Prostate gland (tissue), 2 donors: ENCODE measurements at regions not wholly inside any gene's neighbourhood (a gene's known extent, or its start where the extent isn't known, plus 50 kb on each side); places are given as distances from the start of the nearest gene placed in this dataset.

ENCODE experiments used
- POLR2A ChIP-seq: fragments of 450-650 bp; IDR thresholded peaks from one replicate; pipeline ENCODE4 v1.6.1; 2016; ENCODE audit warnings: antibody characterized with exemption, mild to moderate bottlenecking
- TF ChIP-seq, protein P1 (sequence below), 4 experiments: fragments of 200-600 bp in 2 of 4; fragments of 450-650 bp in 2 of 4; sonication (generic) in 2 of 4; IDR thresholded peaks; 1 replicate in 3 of 4; 2 replicates in 1 of 4; pipeline ENCODE4 v1.5.1; 2016 to 2019; ENCODE audit warnings: antibody characterized with exemption in 4 of 4, mild to moderate bottlenecking in 2 of 4, moderate library complexity in 2 of 4

DNA sequence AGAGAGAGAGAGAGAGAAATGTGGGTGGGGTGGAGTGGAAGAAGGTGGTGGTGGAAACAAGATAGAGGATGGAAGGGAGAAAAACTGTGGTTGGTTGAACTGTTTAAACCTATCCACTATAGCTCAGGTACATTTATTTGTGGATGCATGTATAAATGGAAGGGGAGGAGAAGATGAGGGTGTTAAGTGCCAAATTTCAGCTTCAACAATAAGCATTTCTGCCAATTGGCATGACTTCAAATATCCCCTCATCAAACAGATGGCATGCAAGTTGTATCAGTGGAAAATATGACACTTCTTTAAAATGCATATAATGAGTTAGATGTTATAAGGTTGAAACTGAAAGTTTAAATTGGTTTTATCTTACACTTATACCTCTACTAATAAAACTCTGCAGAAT is 216.1 kb downstream of the LMBRD1 start:
- no peak for TF ChIP-seq POLR2A
- TF ChIP-seq, protein P1, sequence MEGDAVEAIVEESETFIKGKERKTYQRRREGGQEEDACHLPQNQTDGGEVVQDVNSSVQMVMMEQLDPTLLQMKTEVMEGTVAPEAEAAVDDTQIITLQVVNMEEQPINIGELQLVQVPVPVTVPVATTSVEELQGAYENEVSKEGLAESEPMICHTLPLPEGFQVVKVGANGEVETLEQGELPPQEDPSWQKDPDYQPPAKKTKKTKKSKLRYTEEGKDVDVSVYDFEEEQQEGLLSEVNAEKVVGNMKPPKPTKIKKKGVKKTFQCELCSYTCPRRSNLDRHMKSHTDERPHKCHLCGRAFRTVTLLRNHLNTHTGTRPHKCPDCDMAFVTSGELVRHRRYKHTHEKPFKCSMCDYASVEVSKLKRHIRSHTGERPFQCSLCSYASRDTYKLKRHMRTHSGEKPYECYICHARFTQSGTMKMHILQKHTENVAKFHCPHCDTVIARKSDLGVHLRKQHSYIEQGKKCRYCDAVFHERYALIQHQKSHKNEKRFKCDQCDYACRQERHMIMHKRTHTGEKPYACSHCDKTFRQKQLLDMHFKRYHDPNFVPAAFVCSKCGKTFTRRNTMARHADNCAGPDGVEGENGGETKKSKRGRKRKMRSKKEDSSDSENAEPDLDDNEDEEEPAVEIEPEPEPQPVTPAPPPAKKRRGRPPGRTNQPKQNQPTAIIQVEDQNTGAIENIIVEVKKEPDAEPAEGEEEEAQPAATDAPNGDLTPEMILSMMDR (IDR thresholded peaks at IDR 0.05) = no peak
